ENCODE measurements at regions not wholly inside any gene's neighbourhood (a gene's known extent, or its start where the extent isn't known, plus 50 kb on each side); places are given as distances from the start of the nearest gene placed in this dataset.
A peak's percentile ranks its signal among the peaks of the same experiment; 100 is the strongest.

GRCh38 chr2:64211276-64211921 lies 67.2 kb upstream of the PELI1 start:
- TF ChIP-seq POLR2A (IDR thresholded peaks at IDR 0.05; ENCODE audit: low read depth, low read length), result no peak
- TF ChIP-seq SPI1 (IDR thresholded peaks at IDR 0.05; ENCODE audit: low read depth, low read length), result no peak
- no peak for TF ChIP-seq PAX5 (IDR thresholded peaks at IDR 0.05; ENCODE audit: insufficient read depth, low read length, severe bottlenecking)
- TF ChIP-seq TAF1 (IDR thresholded peaks at IDR 0.05; ENCODE audit: low read depth, low read length), result no peak
- no peak for TF ChIP-seq POLR2AphosphoS5 (IDR thresholded peaks at IDR 0.05; ENCODE audit: low read depth, low read length)
- FAIRE-seq, result peak; percentile 78
- no peak for DNase-seq (ENCODE audit: insufficient read length, low spot score)

GRCh38 chr2:64212346-64212745 lies 68.1 kb upstream of the PELI1 start:
- DNase-seq (ENCODE audit: insufficient read length, low spot score) (no peak), FAIRE-seq (peak; percentile 28)
- no peak for TF ChIP-seq PAX5 (IDR thresholded peaks at IDR 0.05; ENCODE audit: insufficient read depth, low read length, severe bottlenecking)
- no peak for TF ChIP-seq POLR2AphosphoS5 (IDR thresholded peaks at IDR 0.05; ENCODE audit: low read depth, low read length)
- no peak for TF ChIP-seq POLR2A (IDR thresholded peaks at IDR 0.05; ENCODE audit: low read depth, low read length)

GRCh38 chr2:64212801-64213321 lies 68.6 kb upstream of the PELI1 start:
- FAIRE-seq, result peak; percentile 82
- TF ChIP-seq POU2F2 (IDR thresholded peaks at IDR 0.05; ENCODE audit: low read depth, low read length), result peak; percentile 50; the same call in 1 of the 2 replicates
- TF ChIP-seq SPI1 (IDR thresholded peaks at IDR 0.05; ENCODE audit: low read depth, low read length), result no peak
- 0 out of 2 replicates have a peak, but pooled peaks have one; percentile 38 for TF ChIP-seq POLR2A (IDR thresholded peaks at IDR 0.05; ENCODE audit: low read depth, low read length)
- TF ChIP-seq POLR2AphosphoS5 (IDR thresholded peaks at IDR 0.05; ENCODE audit: low read depth, low read length), result no peak
- no peak for DNase-seq (ENCODE audit: insufficient read length, low spot score)

- DNase-seq (ENCODE audit: insufficient read length, low spot score) (no peak), FAIRE-seq (no peak)
- TF ChIP-seq SPI1 (IDR thresholded peaks at IDR 0.05; ENCODE audit: low read depth, low read length), result peak; percentile 66
- no peak for TF ChIP-seq POU2F2 (IDR thresholded peaks at IDR 0.05; ENCODE audit: low read depth, low read length)
- 0 out of 2 replicates have a peak, but pooled peaks have one; percentile 31 for TF ChIP-seq POLR2AphosphoS5 (IDR thresholded peaks at IDR 0.05; ENCODE audit: low read depth, low read length)
Observed at GRCh38 chr2:64213532-64214275, 69.5 kb upstream of the PELI1 start.

GRCh38 chr2:64214281-64215115 lies 70.3 kb upstream of the PELI1 start:
- no peak for TF ChIP-seq PAX5 (IDR thresholded peaks at IDR 0.05; ENCODE audit: insufficient read depth, low read length, severe bottlenecking)
- TF ChIP-seq TAF1 (IDR thresholded peaks at IDR 0.05; ENCODE audit: low read depth, low read length), result no peak
- TF ChIP-seq SPI1 (IDR thresholded peaks at IDR 0.05; ENCODE audit: low read depth, low read length), result peak; percentile 99
- no peak for TF ChIP-seq POLR2AphosphoS5 (IDR thresholded peaks at IDR 0.05; ENCODE audit: low read depth, low read length)
- TF ChIP-seq POLR2A (IDR thresholded peaks at IDR 0.05; ENCODE audit: low read depth, low read length), result no peak
- TF ChIP-seq POU2F2 (IDR thresholded peaks at IDR 0.05; ENCODE audit: low read depth, low read length), result no peak
- peak; percentile 86 for FAIRE-seq
- no peak for DNase-seq (ENCODE audit: insufficient read length, low spot score)

GRCh38 chr2:64217198-64217869 lies 73.1 kb upstream of the PELI1 start:
- FAIRE-seq (no peak), DNase-seq (ENCODE audit: insufficient read length, low spot score) (no peak)
- TF ChIP-seq PAX5 (IDR thresholded peaks at IDR 0.05; ENCODE audit: insufficient read depth, low read length, severe bottlenecking) (no peak), SPI1 (IDR thresholded peaks at IDR 0.05; ENCODE audit: low read depth, low read length) (no peak), POU2F2 (IDR thresholded peaks at IDR 0.05; ENCODE audit: low read depth, low read length) (no peak), TAF1 (IDR thresholded peaks at IDR 0.05; ENCODE audit: low read depth, low read length) (no peak), POLR2AphosphoS5 (IDR thresholded peaks at IDR 0.05; ENCODE audit: low read depth, low read length) (no peak), POLR2A (IDR thresholded peaks at IDR 0.05; ENCODE audit: low read depth, low read length) (no peak)

GRCh38 chr2:64218137-64218802 lies 74.0 kb upstream of the PELI1 start:
- DNase-seq (ENCODE audit: insufficient read length, low spot score) (no peak), FAIRE-seq (no peak)
- TF ChIP-seq POLR2A (IDR thresholded peaks at IDR 0.05; ENCODE audit: low read depth, low read length) (no peak), PAX5 (IDR thresholded peaks at IDR 0.05; ENCODE audit: insufficient read depth, low read length, severe bottlenecking) (no peak), POU2F2 (IDR thresholded peaks at IDR 0.05; ENCODE audit: low read depth, low read length) (no peak), TAF1 (IDR thresholded peaks at IDR 0.05; ENCODE audit: low read depth, low read length) (no peak), SPI1 (IDR thresholded peaks at IDR 0.05; ENCODE audit: low read depth, low read length) (no peak), POLR2AphosphoS5 (IDR thresholded peaks at IDR 0.05; ENCODE audit: low read depth, low read length) (no peak)

GRCh38 chr2:64219149-64219548 lies 74.9 kb upstream of the PELI1 start:
- no peak for FAIRE-seq
- DNase-seq (ENCODE audit: insufficient read length, low spot score), result no peak
- TF ChIP-seq TAF1 (IDR thresholded peaks at IDR 0.05; ENCODE audit: low read depth, low read length) (no peak), POLR2AphosphoS5 (IDR thresholded peaks at IDR 0.05; ENCODE audit: low read depth, low read length) (no peak), POU2F2 (IDR thresholded peaks at IDR 0.05; ENCODE audit: low read depth, low read length) (no peak), PAX5 (IDR thresholded peaks at IDR 0.05; ENCODE audit: insufficient read depth, low read length, severe bottlenecking) (no peak), POLR2A (IDR thresholded peaks at IDR 0.05; ENCODE audit: low read depth, low read length) (no peak), SPI1 (IDR thresholded peaks at IDR 0.05; ENCODE audit: low read depth, low read length) (no peak)
